DND-41 (cell line): ENCODE measurements at regions not wholly inside any gene's neighbourhood (a gene's known extent, or its start where the extent isn't known, plus 50 kb on each side); places are given as distances from the start of the nearest gene placed in this dataset.

Source experiments
- ATAC-seq: fragments of 200-7000 bp; cut with Tn5 transposase; 3 replicates; pipeline ENCODE4 v1.9.1; 2021; ENCODE audit warnings: low read depth; ENCODE audit not compliant: insufficient read depth
- DNase-seq: peaks from one replicate; pipeline ENCODE4 v3.0.0-alpha.2; 2020
- H2AFZ ChIP-seq: 2 replicates; pipeline ENCODE4 v1.6.0; 2012; ENCODE audit warnings: low read depth, low read length
- H3K27ac ChIP-seq: 2 replicates; pipeline ENCODE4 v1.5.1; 2012; ENCODE audit warnings: low read length, inconsistent platforms
- H3K27me3 ChIP-seq: fragments of 200-600 bp; sonication (generic); 2 replicates; pipeline ENCODE4 v1.6.0; 2012; ENCODE audit warnings: low read length, mild to moderate bottlenecking, inconsistent platforms; ENCODE audit not compliant: insufficient read depth, poor library complexity
- H3K36me3 ChIP-seq: 2 replicates; pipeline ENCODE4 v1.5.1; 2012; ENCODE audit warnings: low read length, inconsistent platforms; ENCODE audit not compliant: insufficient read depth
- H3K4me1 ChIP-seq: 2 replicates; pipeline ENCODE4 v1.5.1; 2012; ENCODE audit warnings: mild to moderate bottlenecking, low read length; ENCODE audit not compliant: insufficient read depth
- H3K4me2 ChIP-seq: 2 replicates; pipeline ENCODE4 v1.6.0; 2012; ENCODE audit warnings: mild to moderate bottlenecking, moderate library complexity, low read length, inconsistent platforms; ENCODE audit not compliant: insufficient read depth
- H3K4me3 ChIP-seq, 2 experiments: fragments of 200-600 bp in 1 of 2; shearing (Covaris generic) in 1 of 2; 2 replicates each; pipeline ENCODE4 v1.5.1; 2012 to 2016; ENCODE audit warnings: inconsistent platforms in 2 of 2, low read length in 2 of 2, mild to moderate bottlenecking in 2 of 2, low read depth in 1 of 2, moderate library complexity in 1 of 2
- H3K79me2 ChIP-seq: 2 replicates; pipeline ENCODE4 v1.6.0; 2012; ENCODE audit warnings: low read length, inconsistent platforms; ENCODE audit not compliant: insufficient read depth
- H3K9ac ChIP-seq: 2 replicates; pipeline ENCODE4 v1.6.0; 2012; ENCODE audit warnings: low read depth, mild to moderate bottlenecking, inconsistent platforms, low read length, moderate library complexity
- H3K9me3 ChIP-seq: 2 replicates; pipeline ENCODE4 v1.5.1; 2012; ENCODE audit warnings: low read length, moderate library complexity, mild to moderate bottlenecking, inconsistent platforms; ENCODE audit not compliant: insufficient read depth, severe bottlenecking
- H4K20me1 ChIP-seq: 2 replicates; pipeline ENCODE4 v1.6.0; 2012; ENCODE audit warnings: low read length; ENCODE audit not compliant: insufficient read depth
- CTCF ChIP-seq: IDR thresholded peaks from 2 replicates; pipeline ENCODE4 v1.5.1; 2012; ENCODE audit warnings: borderline replicate concordance, low read length, moderate library complexity, mild to moderate bottlenecking; ENCODE audit not compliant: poor library complexity, severe bottlenecking; ENCODE audit errors: extremely low read depth
- EZH2 ChIP-seq: IDR thresholded peaks from 3 replicates; pipeline ENCODE4 v1.6.1; 2012; ENCODE audit warnings: borderline replicate concordance, low read depth, mild to moderate bottlenecking, moderate library complexity, low read length, inconsistent platforms; ENCODE audit not compliant: severe bottlenecking

GRCh38 chr6:160933256-160933655 is 58.3 kb upstream of the MAP3K4 start:
- no peak overlapping the region for H2AFZ ChIP-seq
- no peak overlapping the region for H3K4me2 ChIP-seq
- H3K36me3 ChIP-seq, result no peaks in the 10 kb centered on the region
- no peak overlapping the region for H3K9ac ChIP-seq
- no peak overlapping the region for H3K4me3 ChIP-seq
- DNase-seq (no peak), ATAC-seq (no peak)
- H3K79me2 ChIP-seq, result no peaks in the 10 kb centered on the region
- no peaks in the 10 kb centered on the region for H4K20me1 ChIP-seq
- no peaks in the 10 kb centered on the region for H3K4me1 ChIP-seq
- no peak overlapping the region for H3K27ac ChIP-seq
- peak; percentile 17 for TF ChIP-seq CTCF
- no peak for TF ChIP-seq EZH2
- no peaks in the 10 kb centered on the region for H3K27me3 ChIP-seq
- H3K9me3 ChIP-seq, result no peaks in the 10 kb centered on the region

GRCh38 chr6:160934157-160934556 is 57.4 kb upstream of the MAP3K4 start:
- Histone ChIP-seq H4K20me1 (no peaks in the 10 kb centered on the region), H2AFZ (no peak overlapping the region), H3K4me3 (no peak overlapping the region), H3K79me2 (no peaks in the 10 kb centered on the region), H3K9me3 (no peaks in the 10 kb centered on the region), H3K36me3 (no peaks in the 10 kb centered on the region), H3K27ac (no peak overlapping the region), H3K27me3 (no peaks in the 10 kb centered on the region), H3K4me2 (no peak overlapping the region), H3K9ac (no peak overlapping the region), H3K4me1 (no peaks in the 10 kb centered on the region)
- TF ChIP-seq EZH2 (no peak), CTCF (no peak)
- DNase-seq, result no peak
- no peak for ATAC-seq

GRCh38 chr6:160940197-160940596 is 51.4 kb upstream of the MAP3K4 start:
- DNase-seq (no peak), ATAC-seq (no peak)
- Histone ChIP-seq H3K4me1 (no peaks in the 10 kb centered on the region), H3K9me3 (no peaks in the 10 kb centered on the region), H3K4me2 (no peak overlapping the region), H4K20me1 (no peaks in the 10 kb centered on the region), H3K79me2 (no peaks in the 10 kb centered on the region), H3K36me3 (no peaks in the 10 kb centered on the region), H2AFZ (no peak overlapping the region), H3K4me3 (no peak overlapping the region), H3K27ac (no peak overlapping the region), H3K9ac (no peak overlapping the region), H3K27me3 (no peaks in the 10 kb centered on the region)
- TF ChIP-seq EZH2 (no peak), CTCF (no peak)
